K562 (cell line): ENCODE measurements at regions not wholly inside any gene's neighbourhood (a gene's known extent, or its start where the extent isn't known, plus 50 kb on each side); places are given as distances from the start of the nearest gene placed in this dataset.

ENCODE experiments used
- ATAC-seq: fragments of 200-7000 bp; cut with Tn5 transposase; 3 replicates; pipeline ENCODE4 v1.9.1; 2020; ENCODE audit warnings: moderate library complexity
- BruUV-seq: library from RNA; stranded (reverse); fragments of 400-500 nt; replicated peaks from 2 replicates; lab custom pipeline; 2021; lab: Mats Ljungman, UMichigan
- CTCF ChIA-PET: fragments of 300-600 bp; formaldehyde crosslinking; extraction: SDS; loops from one replicate; lab custom pipeline; 2021; ENCODE audit warnings: low intra/inter-chr PET ratio; lab: Yijun Ruan, JAX
- POLR2A ChIA-PET: fragments of 300-600, 350-650 bp; sonication (Branson Sonifier 250); formaldehyde crosslinking; extraction: SDS; loops from one replicate; lab custom pipeline; 2021; ENCODE audit warnings: antibody characterized with exemption, inconsistent platforms; lab: Yijun Ruan, JAX
- DNase-seq, 4 experiments: peaks; one replicate each; pipeline versions ENCODE4 v3.0.0 to v3.0.0-alpha.2; 2011 to 2018; ENCODE audit warnings: low spot score in 3 of 4, mixed read lengths in 3 of 4; ENCODE audit errors: extremely low read depth in 1 of 4
- FAIRE-seq: peaks from 2 replicates; lab custom pipeline; 2011; peaks lifted over from hg19 to GRCh38; lab: Jason Lieb, UNC
- H2AFZ ChIP-seq: 2 replicates; pipeline ENCODE4 v1.6.0; 2011; ENCODE audit warnings: low read depth, low read length, control low read depth, inconsistent platforms
- H3K27ac ChIP-seq: fragments of 200-600 bp; 3 replicates; pipeline ENCODE4 v1.8.0; 2011; ENCODE audit warnings: low read depth, mild to moderate bottlenecking, control low read depth, inconsistent platforms, low read length, moderate library complexity, mixed read lengths; ENCODE audit errors: extremely low read depth
- H3K27me3 ChIP-seq, 2 experiments: fragments of 300-600 bp in 1 of 2; 2 replicates in 1 of 2; 3 replicates in 1 of 2; pipeline versions ENCODE4 v1.6.0 to v1.8.0; 2011; ENCODE audit warnings: inconsistent platforms in 2 of 2, low read length in 2 of 2, mild to moderate bottlenecking in 1 of 2, mixed read lengths in 1 of 2, moderate library complexity in 1 of 2; ENCODE audit not compliant: control insufficient read depth in 2 of 2, insufficient read depth in 2 of 2
- H3K36me3 ChIP-seq: fragments of 300-600 bp; 3 replicates; pipeline ENCODE4 v1.8.0; 2011; ENCODE audit warnings: mild to moderate bottlenecking, low read length, inconsistent platforms; ENCODE audit not compliant: control insufficient read depth, insufficient read depth
- H3K4me1 ChIP-seq, 2 experiments: fragments of 200-600 bp in 1 of 2; replicated peaks in 1 of 2; 2 replicates in 1 of 2; 3 replicates in 1 of 2; pipeline versions ENCODE4 v1.5.1 to v1.8.0; 2011; ENCODE audit warnings: inconsistent platforms in 2 of 2, low read length in 2 of 2, mild to moderate bottlenecking in 1 of 2, mixed read lengths in 1 of 2, moderate library complexity in 1 of 2; ENCODE audit not compliant: control insufficient read depth in 2 of 2, insufficient read depth in 2 of 2
- H3K4me2 ChIP-seq: 2 replicates; pipeline ENCODE4 v1.6.1; 2011; ENCODE audit warnings: low read length, control low read depth, inconsistent platforms, mixed read lengths; ENCODE audit not compliant: insufficient read depth
- H3K4me3 ChIP-seq: fragments of 200-600 bp; sonication (generic), shearing (Covaris generic); 2 replicates; pipeline ENCODE4 v1.5.1; 2016; ENCODE audit warnings: control low read depth, inconsistent platforms
- H3K79me2 ChIP-seq: fragments of 200-600 bp; 3 replicates; pipeline ENCODE4 v1.8.0; 2011; ENCODE audit warnings: low read length, inconsistent platforms; ENCODE audit not compliant: control insufficient read depth, insufficient read depth
- H3K9ac ChIP-seq, 2 experiments: 2 replicates each; pipeline versions ENCODE4 v1.6.0 to v1.6.1; 2011; ENCODE audit warnings: low read depth in 2 of 2, low read length in 2 of 2, control low read depth in 1 of 2, inconsistent platforms in 1 of 2, mild to moderate bottlenecking in 1 of 2, mixed read lengths in 1 of 2; ENCODE audit not compliant: insufficient read depth in 1 of 2
- H3K9me1 ChIP-seq: one replicate; pipeline ENCODE4 v1.6.0; 2011; ENCODE audit warnings: inconsistent platforms, mild to moderate bottlenecking, low read length, moderate library complexity; ENCODE audit not compliant: control insufficient read depth, insufficient read depth
- H3K9me3 ChIP-seq: replicated peaks from 2 replicates; pipeline ENCODE4 v1.5.1; 2011; ENCODE audit warnings: low read depth, low read length, inconsistent platforms; ENCODE audit not compliant: control insufficient read depth, insufficient read depth
- H4K20me1 ChIP-seq: replicated peaks from 2 replicates; pipeline ENCODE4 v1.6.1; 2011; ENCODE audit warnings: low read length, inconsistent platforms, mixed read lengths; ENCODE audit not compliant: control insufficient read depth, insufficient read depth
- ATF3 ChIP-seq, 2 experiments: fragments of 450-650 bp in 1 of 2; sonication (generic) in 1 of 2; formaldehyde crosslinking in 1 of 2; IDR thresholded peaks in 1 of 2; conservative IDR thresholded peaks in 1 of 2; 2 replicates each; pipeline versions ENCODE4 v1.6.1 to v1.8.1; 2016 to 2023; ENCODE audit warnings: mild to moderate bottlenecking in 2 of 2, moderate library complexity in 2 of 2, inconsistent platforms in 1 of 2, missing genetic modification reagents in 1 of 2
- DACH1 ChIP-seq: fragments of 450-650 bp; IDR thresholded peaks from 2 replicates; pipeline ENCODE4 v1.6.1; 2018; ENCODE audit not compliant: partially characterized antibody
- MBD2 ChIP-seq: sonication (generic); IDR thresholded peaks from 2 replicates; pipeline ENCODE4 v1.6.1; 2016; ENCODE audit warnings: low read depth, borderline replicate concordance
- PHF21A ChIP-seq: fragments of 450-650 bp; IDR thresholded peaks from 2 replicates; pipeline ENCODE4 v1.6.1; 2017; ENCODE audit warnings: low read depth, borderline replicate concordance
- SRSF9 ChIP-seq: fragments of 200-400 bp; formaldehyde crosslinking; IDR thresholded peaks from 2 replicates; pipeline ENCODE4 v1.6.1; 2017; ENCODE audit warnings: low read depth, low read length, borderline replicate concordance
- ZFPM2 ChIP-seq: fragments of 250-450 bp; sonication (Bioruptor Pico); IDR thresholded peaks from 2 replicates; pipeline ENCODE4 v1.5.1; 2022; ENCODE audit warnings: mild to moderate bottlenecking
- ZNF274 ChIP-seq: IDR thresholded peaks from 2 replicates; pipeline ENCODE4 v1.6.1; 2011; ENCODE audit warnings: low read depth, mild to moderate bottlenecking, low read length, moderate library complexity, borderline replicate concordance
- WGBS: fragments of 100-300 bp; shearing (Covaris generic); methylation state at CpG from one replicate; pipeline ENCODE4 v1.1.6; 2016; ENCODE audit warnings: low coverage, mixed read lengths; ENCODE audit not compliant: insufficient coverage; ENCODE audit errors: missing lambda C conversion rate; 5-methylcytosine and 5-hydroxymethylcytosine counted together
- in situ Hi-C: fragments of 300-500 bp; cut with MboI; formaldehyde crosslinking; loops from 4 replicates; pipeline ENCODE4 v1.15.0; 2018; ENCODE audit warnings: inconsistent platforms, mixed read lengths
- intact Hi-C: fragments of 100-400 bp; cut with micrococcal nuclease; formaldehyde crosslinking; loops from 2 replicates; pipeline ENCODE4 v1.14.2; 2022
- TF ChIP-seq, protein P1 (sequence below), 2 experiments: fragments of 200-800 bp in 1 of 2; sonication (Bioruptor generic) in 1 of 2; sonication (generic) in 1 of 2; formaldehyde crosslinking in 1 of 2; IDR thresholded peaks in 1 of 2; conservative IDR thresholded peaks in 1 of 2; 2 replicates each; pipeline versions ENCODE4 v1.5.0 to v1.6.1; 2016 to 2020; ENCODE audit warnings: missing compliant biosample characterization in 1 of 2, missing genetic modification characterization in 1 of 2, missing genetic modification reagents in 1 of 2

GRCh38 chr6:113392551-113393055 lies 464.5 kb upstream of the MARCKS start:
- TF ChIP-seq ZFPM2 (no peak), ATF3 (IDR thresholded peaks at IDR 0.05) (no peak), ATF3 (CRISPR knock-in tag; conservative IDR thresholded peaks at IDR 0.05) (no peak), ZNF274 (no peak), SRSF9 (no peak)
- FAIRE-seq, result no peak
- no peaks in the 10 kb centered on the region for H3K9me3 ChIP-seq
- intact Hi-C loops (no loop called here), in situ Hi-C loops (no loop called here)
- no peaks in the 10 kb centered on the region for H3K4me1 ChIP-seq
- H3K27ac ChIP-seq, result no peak overlapping the region
- no peaks in the 10 kb centered on the region for H3K36me3 ChIP-seq
- ATAC-seq, result no peak
- H3K4me2 ChIP-seq, result no peak overlapping the region
- H2AFZ ChIP-seq, result no peak overlapping the region
- no peaks in the 10 kb centered on the region for H3K27me3 ChIP-seq
- H3K9me1 ChIP-seq, result no peaks in the 10 kb centered on the region
- BruUV-seq, result no TSS peak
- H3K79me2 ChIP-seq, result no peaks in the 10 kb centered on the region
- no peak overlapping the region for H3K4me3 ChIP-seq
- DNase-seq, result no peak
- ChIA-PET POLR2A (no interaction called here), CTCF (no interaction called here)
- H3K9ac ChIP-seq, result no peak overlapping the region
- H4K20me1 ChIP-seq, result no peaks in the 10 kb centered on the region
- 5% methylated on average over 3 of the region's 3 CpGs for WGBS

DNA sequence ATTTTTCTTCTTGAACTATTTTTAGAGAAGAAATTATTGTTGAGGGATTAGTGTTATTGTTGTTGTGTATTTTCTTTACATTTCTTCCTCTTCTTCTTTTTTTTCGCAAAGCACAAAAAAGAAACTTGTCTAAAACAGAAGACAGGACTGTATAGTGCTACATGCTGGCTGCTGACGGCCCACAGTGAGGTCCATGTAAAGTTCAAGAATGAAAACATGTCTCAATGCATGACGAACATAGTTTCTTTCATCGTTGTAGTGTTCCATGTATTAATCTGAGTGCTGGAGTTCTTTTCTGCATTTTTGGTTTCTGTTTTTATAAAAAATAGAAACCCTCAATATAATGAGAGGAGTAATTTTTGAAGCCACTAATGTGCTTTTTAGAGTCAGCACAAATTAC lies 462.9 kb upstream of the MARCKS start:
- DNase-seq (no peak), FAIRE-seq (no peak), ATAC-seq (no peak)
- Histone ChIP-seq H4K20me1 (no peaks in the 10 kb centered on the region), H3K9ac (no peak overlapping the region), H3K9me1 (no peaks in the 10 kb centered on the region), H3K9me3 (no peaks in the 10 kb centered on the region), H2AFZ (no peak overlapping the region), H3K4me1 (no peaks in the 10 kb centered on the region), H3K4me3 (no peak overlapping the region), H3K79me2 (no peaks in the 10 kb centered on the region), H3K36me3 (no peaks in the 10 kb centered on the region), H3K27me3 (no peaks in the 10 kb centered on the region; a peak in 1 of 5 replicates), H3K4me2 (no peak overlapping the region), H3K27ac (no peak overlapping the region)
- 2% methylated on average over 4 of the region's 4 CpGs for WGBS
- BruUV-seq, result no TSS peak
- ChIA-PET POLR2A (no interaction called here), CTCF (no interaction called here)
- in situ Hi-C loops, result no loop called here
- intact Hi-C loops, result no loop called here
- TF ChIP-seq MBD2, result no peak
- TF ChIP-seq PHF21A, result no peak
- TF ChIP-seq DACH1, result no peak
- TF ChIP-seq, protein P1, sequence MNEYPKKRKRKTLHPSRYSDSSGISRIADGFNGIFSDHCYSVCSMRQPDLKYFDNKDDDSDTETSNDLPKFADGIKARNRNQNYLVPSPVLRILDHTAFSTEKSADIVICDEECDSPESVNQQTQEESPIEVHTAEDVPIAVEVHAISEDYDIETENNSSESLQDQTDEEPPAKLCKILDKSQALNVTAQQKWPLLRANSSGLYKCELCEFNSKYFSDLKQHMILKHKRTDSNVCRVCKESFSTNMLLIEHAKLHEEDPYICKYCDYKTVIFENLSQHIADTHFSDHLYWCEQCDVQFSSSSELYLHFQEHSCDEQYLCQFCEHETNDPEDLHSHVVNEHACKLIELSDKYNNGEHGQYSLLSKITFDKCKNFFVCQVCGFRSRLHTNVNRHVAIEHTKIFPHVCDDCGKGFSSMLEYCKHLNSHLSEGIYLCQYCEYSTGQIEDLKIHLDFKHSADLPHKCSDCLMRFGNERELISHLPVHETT (CRISPR knock-in tag; conservative IDR thresholded peaks at IDR 0.05 in 1 of 2, IDR thresholded peaks at IDR 0.05 in 1 of 2), result no peak
